ENCODE measurements at regions not wholly inside any gene's neighbourhood (a gene's known extent, or its start where the extent isn't known, plus 50 kb on each side); places are given as distances from the start of the nearest gene placed in this dataset.

- POLR2A ChIA-PET, result no interaction called here
- ATAC-seq (ENCODE audit: low read depth) (no peak), DNase-seq (no peak)
- no peaks in the 10 kb centered on the region for H3K36me3 Mint-ChIP-seq
- H3K27ac Mint-ChIP-seq, result no peak overlapping the region
- no peak overlapping the region for H3K4me3 Mint-ChIP-seq
- no peaks in the 10 kb centered on the region for H3K27me3 Mint-ChIP-seq
- no peaks in the 10 kb centered on the region for H3K9me3 Mint-ChIP-seq
- H3K4me1 Mint-ChIP-seq, result no peaks in the 10 kb centered on the region
Measured at GRCh38 chr1:5416518-5416917, 575.7 kb downstream of the NPHP4 start.

GRCh38 chr1:5415606-5416005 lies 576.6 kb downstream of the NPHP4 start:
- Mint-ChIP-seq H3K4me1 (peaks cover 4% of the 10 kb centered on the region), H3K36me3 (no peaks in the 10 kb centered on the region), H3K9me3 (no peaks in the 10 kb centered on the region), H3K27me3 (no peaks in the 10 kb centered on the region), H3K4me3 (no peak overlapping the region), H3K27ac (no peak overlapping the region)
- DNase-seq (no peak), ATAC-seq (ENCODE audit: low read depth) (no peak)
- POLR2A ChIA-PET, result no interaction called here

GRCh38 chr1:5410652-5411051 lies 581.6 kb downstream of the NPHP4 start:
- no peak overlapping the region for H3K4me3 Mint-ChIP-seq
- H3K4me1 Mint-ChIP-seq, result peaks cover 4% of the 10 kb centered on the region
- ATAC-seq (ENCODE audit: low read depth) (no peak), DNase-seq (no peak)
- no peaks in the 10 kb centered on the region for H3K27me3 Mint-ChIP-seq
- no peaks in the 10 kb centered on the region for H3K36me3 Mint-ChIP-seq
- POLR2A ChIA-PET, result interaction anchor here (1.3 kb wide), 1 partner anchor 22 kb away, joined by 3 read pairs; no protein-coding TSS in a partner anchor
- H3K9me3 Mint-ChIP-seq, result peaks cover 8% of the 10 kb centered on the region
- no peak overlapping the region for H3K27ac Mint-ChIP-seq

- Mint-ChIP-seq H3K4me3 (no peak overlapping the region), H3K27ac (no peak overlapping the region), H3K27me3 (no peaks in the 10 kb centered on the region), H3K9me3 (peaks cover 8% of the 10 kb centered on the region), H3K36me3 (no peaks in the 10 kb centered on the region), H3K4me1 (peaks cover 4% of the 10 kb centered on the region)
- DNase-seq (no peak), ATAC-seq (ENCODE audit: low read depth) (no peak)
- POLR2A ChIA-PET, result no interaction called here
Measured at GRCh38 chr1:5408401-5408800, 583.8 kb downstream of the NPHP4 start.

GRCh38 chr1:5405263-5405662 lies 587.0 kb downstream of the NPHP4 start:
- Mint-ChIP-seq H3K27ac (no peak overlapping the region), H3K4me3 (no peak overlapping the region), H3K27me3 (no peaks in the 10 kb centered on the region), H3K9me3 (peaks cover 8% of the 10 kb centered on the region), H3K4me1 (no peaks in the 10 kb centered on the region), H3K36me3 (no peaks in the 10 kb centered on the region)
- DNase-seq, result no peak
- no peak for ATAC-seq (ENCODE audit: low read depth)
- POLR2A ChIA-PET, result no interaction called here

- Mint-ChIP-seq H3K4me1 (peaks cover 1% of the 10 kb centered on the region), H3K9me3 (peaks cover 8% of the 10 kb centered on the region), H3K27me3 (no peaks in the 10 kb centered on the region), H3K27ac (no peak overlapping the region), H3K36me3 (no peaks in the 10 kb centered on the region), H3K4me3 (no peak overlapping the region)
- POLR2A ChIA-PET, result no interaction called here
- DNase-seq (no peak), ATAC-seq (ENCODE audit: low read depth) (no peak)
Measured at GRCh38 chr1:5404412-5405203, 587.6 kb downstream of the NPHP4 start.

GRCh38 chr1:5403935-5404334 lies 588.3 kb downstream of the NPHP4 start:
- H3K9me3 Mint-ChIP-seq, result peaks cover 11% of the 10 kb centered on the region
- no peak for ATAC-seq (ENCODE audit: low read depth)
- no peak overlapping the region for H3K4me3 Mint-ChIP-seq
- no peaks in the 10 kb centered on the region for H3K36me3 Mint-ChIP-seq
- H3K4me1 Mint-ChIP-seq, result peaks cover 1% of the 10 kb centered on the region
- H3K27me3 Mint-ChIP-seq, result peaks cover 3% of the 10 kb centered on the region
- H3K27ac Mint-ChIP-seq, result no peak overlapping the region
- DNase-seq, result no peak
- POLR2A ChIA-PET, result no interaction called here

GRCh38 chr1:5402618-5403017 lies 589.6 kb downstream of the NPHP4 start:
- Mint-ChIP-seq H3K4me3 (no peak overlapping the region), H3K27me3 (peaks cover 8% of the 10 kb centered on the region), H3K36me3 (no peaks in the 10 kb centered on the region), H3K4me1 (peaks cover 1% of the 10 kb centered on the region), H3K9me3 (peaks cover 5% of the 10 kb centered on the region), H3K27ac (no peak overlapping the region)
- no peak for ATAC-seq (ENCODE audit: low read depth)
- no peak for DNase-seq
- POLR2A ChIA-PET, result no interaction called here

GRCh38 chr1:5399771-5400170 lies 592.5 kb downstream of the NPHP4 start:
- Mint-ChIP-seq H3K36me3 (no peaks in the 10 kb centered on the region), H3K9me3 (peaks cover 5% of the 10 kb centered on the region), H3K4me3 (no peak overlapping the region), H3K27ac (no peak overlapping the region), H3K4me1 (peaks cover 1% of the 10 kb centered on the region), H3K27me3 (peaks cover 11% of the 10 kb centered on the region)
- POLR2A ChIA-PET, result no interaction called here
- ATAC-seq (ENCODE audit: low read depth), result no peak
- DNase-seq, result no peak

- POLR2A ChIA-PET, result no interaction called here
- Mint-ChIP-seq H3K4me1 (peaks cover 5% of the 10 kb centered on the region), H3K4me3 (no peak overlapping the region), H3K36me3 (peaks cover 2% of the 10 kb centered on the region), H3K9me3 (peaks cover 6% of the 10 kb centered on the region), H3K27me3 (peaks cover 27% of the 10 kb centered on the region), H3K27ac (no peak overlapping the region)
- DNase-seq (no peak), ATAC-seq (ENCODE audit: low read depth) (no peak)
Measured at GRCh38 chr1:5396593-5396992, 595.6 kb downstream of the NPHP4 start.

GRCh38 chr1:5394111-5394510 lies 598.1 kb downstream of the NPHP4 start:
- H3K4me3 Mint-ChIP-seq, result no peak overlapping the region
- H3K27me3 Mint-ChIP-seq, result peaks cover 29% of the 10 kb centered on the region
- H3K4me1 Mint-ChIP-seq, result peaks cover 16% of the 10 kb centered on the region
- DNase-seq, result no peak
- H3K27ac Mint-ChIP-seq, result peak overlapping the region; percentile 49
- no peak for ATAC-seq (ENCODE audit: low read depth)
- POLR2A ChIA-PET, result no interaction called here
- peaks cover 2% of the 10 kb centered on the region for H3K36me3 Mint-ChIP-seq
- H3K9me3 Mint-ChIP-seq, result peaks cover 4% of the 10 kb centered on the region

- no peak overlapping the region for H3K4me3 Mint-ChIP-seq
- POLR2A ChIA-PET, result no interaction called here
- DNase-seq, result no peak
- H3K27ac Mint-ChIP-seq, result no peak overlapping the region
- ATAC-seq (ENCODE audit: low read depth), result no peak
- H3K27me3 Mint-ChIP-seq, result peaks cover 28% of the 10 kb centered on the region
- H3K36me3 Mint-ChIP-seq, result peaks cover 2% of the 10 kb centered on the region
- peaks cover 2% of the 10 kb centered on the region for H3K9me3 Mint-ChIP-seq
- peaks cover 21% of the 10 kb centered on the region for H3K4me1 Mint-ChIP-seq
Measured at GRCh38 chr1:5393603-5394002, 598.6 kb downstream of the NPHP4 start.

- Mint-ChIP-seq H3K4me1 (peaks cover 26% of the 10 kb centered on the region), H3K27me3 (peaks cover 28% of the 10 kb centered on the region), H3K36me3 (peaks cover 2% of the 10 kb centered on the region), H3K9me3 (peaks cover 2% of the 10 kb centered on the region), H3K27ac (no peak overlapping the region), H3K4me3 (no peak overlapping the region)
- POLR2A ChIA-PET, result no interaction called here
- DNase-seq (no peak), ATAC-seq (ENCODE audit: low read depth) (no peak)
Measured at GRCh38 chr1:5393146-5393545, 599.1 kb downstream of the NPHP4 start.

- Mint-ChIP-seq H3K4me1 (peaks cover 27% of the 10 kb centered on the region), H3K27me3 (peaks cover 23% of the 10 kb centered on the region), H3K27ac (no peak overlapping the region), H3K36me3 (peaks cover 2% of the 10 kb centered on the region), H3K9me3 (peaks cover 2% of the 10 kb centered on the region), H3K4me3 (no peak overlapping the region)
- POLR2A ChIA-PET, result no interaction called here
- DNase-seq, result no peak
- ATAC-seq (ENCODE audit: low read depth), result no peak
Measured at GRCh38 chr1:5391725-5392124, 600.5 kb downstream of the NPHP4 start.
